HG02763 (cell line): ENCODE measurements at regions not wholly inside any gene's neighbourhood (a gene's known extent, or its start where the extent isn't known, plus 50 kb on each side); places are given as distances from the start of the nearest gene placed in this dataset.

Experiments used
- ATAC-seq: cut with Tn5 transposase; IDR thresholded peaks from one replicate; pipeline ENCODE4 v1.9.1; 2021; ENCODE audit warnings: mild to moderate bottlenecking, moderate library complexity; ENCODE audit not compliant: unreplicated experiment

DNA sequence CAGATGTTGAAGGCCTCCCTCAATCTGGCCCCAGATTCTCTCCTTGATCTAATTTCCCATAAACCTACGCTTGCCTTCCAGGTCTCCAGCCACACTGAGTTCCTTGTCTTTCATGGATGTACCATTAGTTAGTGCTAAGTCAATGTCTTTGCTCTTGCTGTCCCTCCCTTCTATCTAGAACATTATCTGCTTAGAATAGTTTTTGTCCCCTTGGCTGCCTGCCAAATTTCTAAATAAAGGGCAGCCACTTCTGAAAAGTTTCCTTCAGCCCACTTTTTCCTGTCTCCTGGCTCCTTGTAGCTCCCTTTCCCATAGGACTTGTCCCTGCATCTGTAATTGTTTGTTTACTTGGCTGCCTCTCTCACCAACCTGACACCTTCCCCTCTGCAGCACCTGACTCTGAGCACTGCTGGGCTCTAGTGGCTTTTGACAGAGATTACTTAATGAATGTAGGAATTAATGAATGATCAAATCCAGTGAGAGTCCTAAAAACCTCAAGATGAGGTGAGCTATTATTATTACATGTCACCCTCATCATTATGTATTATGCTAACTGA is 58.3 kb downstream of the CXCL12 start:
- ATAC-seq = no peak

DNA sequence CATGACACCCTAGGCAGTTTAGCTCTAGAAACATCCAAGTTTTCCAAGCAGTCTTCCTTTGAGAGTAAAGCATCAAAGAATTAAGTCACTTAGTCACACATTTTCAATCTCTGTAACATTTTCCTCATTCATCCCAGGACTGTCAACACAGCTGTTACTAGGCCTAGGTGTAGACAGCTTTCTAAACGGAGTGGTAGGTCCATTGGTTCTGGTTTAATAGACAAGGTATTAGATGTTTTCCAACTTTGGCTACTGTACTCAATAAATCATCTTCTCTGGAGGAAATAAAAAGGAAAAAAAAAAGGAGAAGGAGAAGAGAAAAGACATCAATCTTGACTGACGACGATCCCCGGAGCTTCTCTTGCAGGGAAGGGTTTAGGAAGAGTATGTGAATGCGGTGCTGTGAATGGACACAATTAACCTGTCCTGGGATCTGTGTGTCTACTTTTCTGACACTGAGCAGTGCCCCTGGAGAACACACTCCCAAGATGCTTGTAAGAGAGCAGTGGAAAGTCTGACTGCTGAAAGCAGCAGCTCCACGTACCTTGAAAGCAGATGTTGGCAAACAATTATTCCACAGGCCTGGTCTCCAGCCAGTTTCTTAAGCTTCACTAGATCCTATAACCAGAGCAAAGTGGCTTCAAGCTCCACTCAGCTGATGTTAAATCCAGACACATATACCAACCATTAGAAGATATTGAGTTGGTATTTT is 59.1 kb downstream of the CXCL12 start:
- no peak for ATAC-seq

DNA sequence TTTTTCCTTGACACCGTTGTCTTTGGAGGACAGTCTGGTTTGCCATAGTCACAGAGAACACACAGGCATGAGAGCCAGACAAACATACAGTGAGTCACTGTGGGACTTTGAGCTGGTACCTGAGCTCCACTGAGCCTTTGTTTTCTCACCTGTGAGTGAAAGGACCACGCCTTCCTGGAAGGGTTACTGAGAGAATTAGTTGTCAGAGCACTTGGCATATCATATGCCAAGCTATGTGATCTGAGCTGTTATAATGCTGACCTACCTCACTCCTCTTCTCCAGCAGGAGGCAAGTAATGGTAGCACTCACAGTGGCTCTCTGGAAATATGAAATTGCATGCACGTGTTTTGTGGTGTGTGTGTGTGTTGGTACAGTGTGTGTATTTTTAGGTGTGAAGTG is 59.7 kb downstream of the CXCL12 start:
- no peak for ATAC-seq

DNA sequence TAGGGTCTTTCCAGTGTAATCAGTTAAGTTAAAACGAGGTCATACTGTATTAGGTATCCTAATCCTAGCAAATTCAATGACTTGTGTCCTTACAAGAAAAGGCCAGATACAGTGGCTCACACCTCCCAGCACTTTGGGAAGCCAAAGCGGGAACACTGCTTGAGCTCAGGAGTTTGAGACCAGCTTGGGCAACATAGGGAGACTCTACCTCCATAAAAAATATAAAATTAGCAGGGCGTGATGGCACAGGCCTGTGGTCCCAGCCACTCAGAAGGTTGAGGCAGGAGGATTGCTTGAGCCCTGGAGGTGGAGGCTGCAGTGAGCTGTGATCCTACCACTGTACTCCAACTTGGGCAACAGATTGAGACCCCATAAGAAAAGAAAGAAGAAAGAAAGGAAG is 61.1 kb downstream of the CXCL12 start:
- ATAC-seq = no peak

DNA sequence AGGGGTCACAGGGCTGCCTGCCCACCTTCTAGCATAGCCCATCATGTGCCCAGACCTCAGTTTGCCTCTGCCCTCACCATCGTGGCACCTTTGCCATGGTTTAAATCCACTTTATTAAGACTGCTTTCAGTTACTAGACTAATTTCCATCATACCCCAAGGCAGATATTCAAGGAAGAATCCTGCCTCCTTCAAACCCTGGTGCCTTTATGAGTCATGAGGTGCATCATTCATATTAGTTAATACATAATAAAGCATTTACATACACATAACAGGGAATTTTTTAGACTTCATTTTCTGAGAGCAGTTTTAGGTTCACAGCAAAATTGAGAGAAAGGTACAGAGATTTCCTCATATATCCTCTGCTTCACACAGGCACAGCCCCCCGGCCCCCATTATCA is 62.8 kb downstream of the CXCL12 start:
- no peak for ATAC-seq

DNA sequence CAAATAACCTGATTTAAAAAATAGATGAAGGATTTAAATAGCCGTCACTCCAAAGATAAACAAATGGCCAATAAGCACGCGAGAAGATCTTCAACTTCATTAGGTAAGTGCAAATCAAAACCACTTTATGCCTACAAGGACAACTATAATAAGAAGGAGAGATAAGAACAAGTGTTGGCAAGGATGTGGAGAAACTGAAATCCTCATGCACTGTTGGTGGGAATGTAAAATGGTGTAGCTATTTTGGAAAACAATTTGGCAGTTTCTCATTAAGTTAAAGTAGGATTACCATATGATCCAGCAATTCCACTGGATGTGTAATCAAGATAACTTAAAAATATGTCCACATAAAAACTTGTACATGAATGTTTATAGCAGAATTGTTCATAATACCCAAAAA is 64.1 kb downstream of the CXCL12 start:
- no peak for ATAC-seq

DNA sequence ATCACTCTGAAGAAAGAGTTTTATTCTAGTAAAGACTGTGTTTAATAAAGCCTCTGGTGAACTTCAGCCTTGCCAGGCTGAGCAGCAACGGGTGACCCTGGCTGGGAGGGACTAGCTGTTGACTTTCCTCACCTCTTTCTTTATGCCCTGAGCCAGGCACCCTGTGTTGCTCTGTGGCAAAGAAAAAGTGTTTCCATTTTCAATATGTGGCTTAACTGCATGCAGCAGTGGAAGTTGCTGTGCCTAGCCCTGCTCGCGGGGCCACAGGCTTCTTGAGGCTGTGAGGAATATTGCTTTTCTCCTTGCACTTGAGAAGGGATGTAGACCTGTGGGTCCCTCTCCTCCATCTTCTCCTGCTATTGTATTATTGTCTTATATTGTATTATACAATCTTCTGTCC is 67.0 kb downstream of the CXCL12 start:
- ATAC-seq = no peak

DNA sequence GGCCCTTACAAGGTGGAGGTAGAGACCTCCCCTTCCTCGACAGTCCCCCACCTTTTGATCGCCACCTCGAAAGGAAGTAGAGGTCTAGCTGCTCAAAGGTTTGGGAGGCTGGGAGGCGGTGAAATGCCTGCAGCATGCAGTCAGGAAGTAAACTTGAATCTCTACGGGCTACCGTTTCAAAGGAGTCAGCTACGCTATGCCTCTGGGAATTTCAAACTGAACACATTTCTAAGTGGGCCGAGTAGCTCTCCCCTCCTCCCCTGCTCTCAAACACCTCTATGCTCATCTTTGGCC is 68.0 kb downstream of the CXCL12 start:
- ATAC-seq = no peak

DNA sequence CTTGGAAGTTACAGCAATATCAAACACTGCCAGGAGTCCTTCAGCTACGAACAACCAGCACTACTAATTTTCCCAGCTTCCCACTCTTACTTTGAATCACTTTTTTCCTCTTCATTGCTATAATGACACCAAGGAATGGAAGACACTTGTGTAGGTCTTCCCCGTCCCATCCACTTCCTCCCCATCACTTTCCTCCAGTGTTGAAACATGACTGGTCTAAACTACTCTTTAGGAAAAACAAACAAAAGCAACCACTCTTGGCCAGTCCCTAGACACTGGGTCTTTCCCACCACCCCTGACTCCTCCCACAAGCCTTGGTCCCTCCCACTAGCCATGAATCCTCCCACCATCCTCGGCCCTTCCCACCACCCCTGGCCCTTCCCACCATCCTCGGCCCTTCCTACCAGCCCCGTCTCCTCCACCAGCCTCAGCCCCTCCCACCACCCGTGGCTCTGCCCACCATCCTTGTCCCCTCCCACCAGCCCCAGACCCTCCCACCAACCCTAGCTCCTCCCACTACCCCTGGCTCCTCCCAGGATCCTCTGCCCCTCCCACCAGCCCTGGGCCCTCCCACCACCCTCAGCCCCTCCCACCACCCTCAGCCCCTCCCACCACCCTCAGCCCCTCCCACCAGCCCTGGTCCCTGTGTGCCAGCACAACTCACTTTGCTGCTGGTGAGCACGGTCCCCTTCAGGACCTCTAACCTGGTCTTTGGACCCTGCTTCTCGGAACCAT is 68.5 kb downstream of the CXCL12 start:
- no peak for ATAC-seq

DNA sequence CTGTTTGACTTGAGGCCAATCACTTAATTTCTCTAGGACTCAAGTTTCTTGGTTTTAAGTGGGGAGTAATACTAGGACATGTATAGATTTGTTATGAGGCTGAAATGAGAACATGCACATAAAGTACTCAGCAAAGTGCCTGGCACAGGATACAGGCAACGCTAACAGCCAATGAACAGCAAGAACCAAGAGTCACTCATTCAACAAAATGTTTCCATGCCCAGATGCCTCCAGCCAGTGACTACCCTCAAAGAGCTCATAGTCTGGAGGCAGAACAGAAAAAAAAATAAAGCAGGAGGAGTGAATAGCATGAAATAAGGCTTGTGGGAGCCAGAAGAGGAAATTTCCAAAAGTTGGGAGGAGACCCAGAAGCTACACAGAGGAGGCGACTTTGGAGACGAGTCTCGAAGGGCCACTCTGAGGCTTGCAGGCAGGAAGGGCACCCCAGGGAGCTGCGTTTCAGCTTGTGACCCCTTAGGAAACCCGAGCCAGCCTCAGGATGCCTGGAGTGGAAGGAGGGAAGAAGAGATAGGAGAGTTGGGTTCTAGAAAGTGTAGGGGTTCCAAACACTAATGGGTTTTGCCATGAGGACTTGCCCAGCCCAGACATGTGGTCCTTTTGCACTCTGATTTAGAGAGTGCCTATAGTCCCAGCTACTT is 70.0 kb downstream of the CXCL12 start:
- no peak for ATAC-seq

DNA sequence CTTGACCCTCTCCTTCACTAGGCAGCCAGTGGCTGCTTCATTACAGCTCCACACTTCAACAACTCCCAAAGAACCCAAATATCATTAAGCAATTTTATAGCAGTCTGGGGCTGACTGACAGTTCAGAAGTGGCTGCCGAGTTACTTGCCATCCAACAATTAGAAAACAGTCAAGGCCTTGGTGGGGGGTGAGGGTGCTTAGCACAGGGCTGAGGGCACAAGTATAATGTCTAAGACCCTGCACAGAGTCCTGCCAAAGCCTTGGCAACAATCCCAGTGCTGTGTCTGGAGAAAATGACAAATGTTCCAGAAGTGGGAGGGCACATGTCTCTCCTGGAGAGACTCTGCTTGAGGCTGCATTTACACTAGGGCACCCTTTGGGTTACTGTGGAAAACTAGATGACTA is 71.1 kb downstream of the CXCL12 start:
- ATAC-seq = no peak

DNA sequence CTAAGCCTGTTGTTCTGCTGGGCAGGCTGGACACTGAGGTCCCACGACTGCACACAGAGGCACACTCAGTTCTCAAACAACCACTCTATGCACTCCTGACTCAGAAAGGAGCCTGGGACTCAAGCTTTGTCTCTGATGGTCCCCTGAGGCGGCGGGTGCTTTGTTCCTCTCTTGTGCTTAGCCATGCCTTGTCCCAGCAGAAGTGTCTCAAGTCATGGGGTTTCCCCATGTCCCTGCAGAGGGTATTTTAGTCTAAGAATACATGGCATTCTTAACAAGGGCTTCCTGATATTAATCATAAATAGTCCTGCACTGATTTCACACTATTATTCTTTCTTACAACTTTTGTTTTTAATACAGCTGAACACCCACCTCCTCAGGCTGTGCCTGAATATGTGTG is 72.5 kb downstream of the CXCL12 start:
- ATAC-seq = no peak

DNA sequence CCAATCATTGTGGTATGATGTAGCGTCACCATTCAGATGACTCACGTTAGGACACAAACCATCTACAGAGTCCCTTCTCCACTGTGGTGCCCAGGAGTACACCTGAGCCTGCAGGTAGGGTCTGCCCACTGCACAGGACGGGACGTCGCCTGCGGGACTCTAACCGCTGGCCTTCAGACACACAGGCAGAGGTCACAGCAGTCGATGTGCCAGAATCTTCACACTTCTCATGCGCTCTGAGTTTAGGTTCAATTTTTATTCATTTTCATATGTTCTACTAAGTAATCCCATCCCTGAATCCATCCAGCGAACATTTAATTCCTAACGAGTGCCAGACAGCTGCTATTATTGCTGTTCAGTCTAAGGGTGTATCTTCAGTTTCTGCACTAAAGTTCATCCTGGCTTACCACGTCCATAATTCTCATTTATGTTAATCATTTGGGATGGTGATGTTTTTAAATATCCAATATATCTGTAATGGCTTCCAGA is 73.3 kb downstream of the CXCL12 start:
- no peak for ATAC-seq

DNA sequence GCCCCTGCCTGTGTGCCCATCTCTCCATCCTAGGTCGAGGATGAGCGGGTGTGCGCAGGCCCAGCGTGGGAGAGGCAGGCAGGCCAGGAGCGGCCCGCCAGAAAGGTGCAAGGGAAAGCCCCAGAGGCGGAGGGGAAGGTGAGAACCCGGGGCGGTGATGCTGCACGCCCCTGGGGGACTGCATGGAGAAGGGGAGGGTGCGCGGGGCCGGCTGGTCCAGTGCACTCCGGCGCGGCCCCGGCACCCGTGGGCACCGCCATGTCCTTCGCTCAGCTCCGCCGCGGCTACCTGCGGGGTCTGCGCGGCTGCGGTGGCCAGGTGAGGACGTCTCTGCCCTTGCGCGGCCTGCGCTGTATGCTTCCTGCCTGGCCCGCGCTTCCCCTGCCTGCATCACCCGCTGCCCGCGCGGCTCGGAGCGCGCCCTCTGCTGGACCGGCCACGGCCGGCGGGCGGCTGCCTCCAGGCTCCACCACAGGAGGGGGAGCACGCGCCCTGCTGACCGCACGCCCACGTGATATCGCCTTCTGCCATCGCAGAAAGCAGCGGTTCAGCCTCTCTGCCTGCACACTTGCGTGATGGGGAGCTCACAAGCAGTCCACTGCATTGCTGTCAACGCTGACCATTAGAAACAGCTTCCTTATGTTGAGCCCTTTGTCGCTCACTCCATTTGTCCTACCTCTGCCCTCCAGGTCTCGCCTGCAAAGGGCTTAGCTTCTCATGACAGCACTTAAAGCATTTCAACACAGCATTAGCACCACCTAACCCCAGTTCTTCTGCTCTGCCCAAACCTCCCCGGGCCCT is 73.9 kb downstream of the CXCL12 start:
- peak; percentile 77 for ATAC-seq

DNA sequence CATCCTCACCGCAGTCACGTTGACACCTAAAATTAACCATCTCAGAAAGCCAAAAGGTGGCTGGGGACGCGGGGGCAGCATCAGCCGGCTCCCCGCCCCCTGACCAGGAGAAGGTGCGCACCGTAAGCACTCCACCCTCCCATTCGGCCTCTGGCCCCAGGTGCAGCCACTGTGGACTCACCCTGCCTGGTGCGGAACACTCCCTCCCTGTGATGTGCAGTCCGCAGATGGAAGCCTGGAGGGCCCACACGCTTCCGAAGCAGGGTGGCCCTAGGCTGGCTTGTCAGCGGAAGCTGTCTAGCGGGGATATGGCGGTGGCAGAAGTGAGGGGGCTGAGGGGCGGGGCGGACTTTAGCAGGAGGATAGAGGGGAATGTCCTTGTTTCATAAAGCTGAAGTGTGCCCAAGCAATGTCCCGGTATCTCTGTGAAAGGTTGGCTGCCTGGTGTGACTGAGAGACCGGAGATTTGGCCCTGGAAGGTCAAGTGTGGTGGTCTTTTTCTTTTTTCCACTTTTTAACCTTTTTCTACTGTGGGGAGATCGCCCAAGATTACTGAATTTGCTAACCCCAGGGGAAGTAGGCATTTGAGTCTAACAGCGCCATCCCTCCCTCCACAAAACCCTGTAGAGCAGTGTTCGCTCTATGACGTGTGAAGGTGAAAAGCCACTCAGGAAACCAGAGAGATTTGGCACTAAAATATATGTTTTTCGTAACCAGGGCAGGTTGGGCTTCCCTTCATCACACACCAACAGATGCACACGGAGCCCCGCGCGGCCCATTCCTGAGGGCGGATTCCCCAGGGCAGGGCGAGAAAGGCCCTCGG is 74.7 kb downstream of the CXCL12 start:
- no peak for ATAC-seq

DNA sequence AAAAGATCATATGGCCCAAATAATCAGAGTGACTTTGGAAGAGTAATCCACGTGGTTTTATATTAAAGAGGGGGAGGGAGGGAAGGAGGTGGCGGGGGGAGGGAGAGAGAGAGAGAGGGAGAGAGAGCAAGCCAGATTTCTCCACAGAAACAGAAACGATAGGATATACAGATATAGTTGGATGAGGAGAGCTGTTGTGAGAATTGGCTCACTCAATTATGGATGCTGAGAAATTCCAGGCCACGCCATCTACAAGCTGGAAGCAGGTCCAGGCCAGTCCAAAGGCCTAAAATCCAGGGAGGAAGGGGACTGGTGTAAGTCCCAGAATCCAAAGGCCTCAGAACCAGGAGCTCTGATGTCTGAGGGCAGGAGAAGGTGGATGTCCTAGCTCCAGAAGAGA is 75.5 kb downstream of the CXCL12 start:
- no peak for ATAC-seq

DNA sequence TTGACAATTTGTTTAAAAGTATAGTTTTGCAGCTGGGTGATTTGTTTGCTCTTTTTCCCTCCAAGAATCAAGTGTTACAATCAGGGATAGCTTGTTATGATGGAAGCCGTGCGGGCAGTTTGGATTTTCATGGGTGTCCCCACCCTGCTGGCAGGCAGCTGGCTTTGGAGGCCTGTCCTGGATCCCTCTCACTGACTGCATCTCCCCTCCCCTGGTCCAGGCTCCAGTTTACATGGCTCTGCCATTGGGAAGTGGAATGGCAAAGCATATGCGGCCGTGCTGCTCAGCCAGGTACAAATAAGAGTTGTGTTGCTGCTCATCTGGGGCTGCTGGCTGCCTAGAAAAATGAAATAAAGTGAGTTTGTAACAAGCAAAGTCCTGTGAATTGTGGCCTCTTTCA is 76.0 kb downstream of the CXCL12 start:
- no peak for ATAC-seq

DNA sequence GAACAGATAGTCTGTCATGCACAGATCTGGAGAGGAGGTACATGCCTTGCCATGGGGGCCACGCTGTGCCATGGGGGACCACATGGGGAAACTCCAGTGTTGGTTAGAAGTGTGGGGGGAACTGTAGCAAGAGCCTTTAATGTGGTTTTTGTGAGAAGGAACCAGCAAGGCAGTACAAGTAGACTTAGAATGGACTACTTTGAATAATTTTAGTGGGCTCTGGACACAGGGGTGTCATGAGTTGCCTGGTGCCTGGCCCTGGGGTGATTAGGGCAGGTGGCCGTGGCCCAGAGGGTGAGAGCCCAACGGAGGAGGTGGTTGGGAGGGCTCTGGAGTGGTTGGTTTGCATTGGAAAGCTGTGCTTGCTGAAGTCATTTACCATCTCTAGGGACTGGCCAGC is 77.2 kb downstream of the CXCL12 start:
- ATAC-seq = no peak

DNA sequence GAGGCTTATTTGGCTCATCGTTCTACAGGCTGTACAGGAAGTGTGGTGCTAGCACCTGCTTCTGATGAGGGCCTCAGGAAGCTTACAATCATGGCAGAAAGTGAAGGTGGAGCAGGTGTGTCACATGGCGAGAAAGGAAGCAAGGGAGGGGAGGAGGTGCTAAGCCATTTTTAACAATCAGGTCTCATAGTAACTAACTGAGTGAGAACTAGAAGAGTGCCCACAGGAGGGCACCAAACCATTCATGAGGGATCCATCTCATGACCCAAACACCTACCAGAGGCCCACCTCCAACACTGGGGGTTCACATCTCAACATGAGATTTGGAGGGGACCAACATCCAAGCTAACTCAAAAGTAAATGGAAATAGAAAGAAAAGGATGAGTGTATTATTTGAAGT is 78.1 kb downstream of the CXCL12 start:
- no peak for ATAC-seq

DNA sequence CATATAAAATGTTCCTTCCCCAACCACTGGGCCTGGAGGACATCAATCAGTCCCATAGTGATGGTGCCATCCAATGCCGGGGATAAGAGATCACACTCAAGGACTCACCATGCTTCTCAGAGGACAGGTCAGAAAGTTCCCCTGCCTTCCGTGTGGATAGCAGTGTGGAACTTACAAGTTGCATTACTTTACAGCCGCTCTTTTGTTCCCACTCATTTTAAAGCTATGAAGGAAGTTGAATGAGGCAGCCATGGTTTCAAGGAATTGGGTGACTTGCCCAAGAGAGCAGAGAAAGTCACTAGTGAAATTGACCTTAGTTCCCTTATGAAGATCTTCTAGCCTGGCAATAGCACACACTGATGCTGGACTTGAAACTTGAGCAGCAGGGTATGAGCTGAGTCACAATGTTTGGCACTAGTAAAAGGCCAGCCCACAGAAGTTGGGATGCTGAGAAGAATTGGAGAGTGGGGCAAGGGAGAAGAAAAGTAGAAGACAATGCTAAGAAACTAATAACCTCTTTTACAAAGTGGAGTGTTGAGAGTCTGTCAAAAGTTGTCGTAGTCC is 78.7 kb downstream of the CXCL12 start:
- no peak for ATAC-seq
